Spleen (tissue), 11 donors: ENCODE measurements at regions not wholly inside any gene's neighbourhood (a gene's known extent, or its start where the extent isn't known, plus 50 kb on each side); places are given as distances from the start of the nearest gene placed in this dataset.

Experiments
- DNase-seq: peaks from one replicate; pipeline ENCODE4 v3.0.0-alpha.2; 2020
- H3K27ac ChIP-seq, 8 donors: fragments of 200-600 bp; sonication (generic) in 7 of 8; 1 replicate in 4 of 8; 2 replicates in 4 of 8; pipeline versions ENCODE4 v1.5.0 to v1.8.0; 2016 to 2021; ENCODE audit warnings: inconsistent platforms in 4 of 8, mild to moderate bottlenecking in 4 of 8, moderate library complexity in 1 of 8
- H3K27me3 ChIP-seq, 7 donors: fragments of 200-600 bp; sonication (generic) in 6 of 7; replicated peaks in 1 of 7; 1 replicate in 4 of 7; 2 replicates in 3 of 7; pipeline versions ENCODE4 v1.5.0 to v1.8.0; 2016 to 2021; ENCODE audit warnings: inconsistent platforms in 3 of 7, mild to moderate bottlenecking in 1 of 7
- H3K36me3 ChIP-seq, 6 donors: fragments of 200-600 bp; sonication (generic) in 5 of 6; 1 replicate in 4 of 6; 2 replicates in 2 of 6; pipeline versions ENCODE4 v1.5.0 to v1.8.0; 2016 to 2021; ENCODE audit warnings: inconsistent platforms in 2 of 6
- H3K4me1 ChIP-seq, 6 donors: fragments of 200-600 bp; sonication (generic) in 5 of 6; 1 replicate in 3 of 6; 2 replicates in 3 of 6; pipeline versions ENCODE4 v1.5.0 to v1.8.0; 2016 to 2021; ENCODE audit warnings: inconsistent platforms in 3 of 6
- H3K4me3 ChIP-seq, 8 donors: fragments of 200-600 bp; sonication (generic) in 7 of 8; 1 replicate in 4 of 8; 2 replicates in 4 of 8; pipeline versions ENCODE4 v1.5.0 to v1.8.0; 2016 to 2021; ENCODE audit warnings: inconsistent platforms in 4 of 8, mild to moderate bottlenecking in 4 of 8, moderate library complexity in 2 of 8
- H3K9me3 ChIP-seq, 8 donors: fragments of 200-600 bp; sonication (generic) in 7 of 8; 1 replicate in 4 of 8; 2 replicates in 4 of 8; pipeline versions ENCODE4 v1.5.0 to v1.8.0; 2016 to 2021; ENCODE audit warnings: inconsistent platforms in 4 of 8
- CTCF ChIP-seq, 11 experiments: fragments of 200-600 bp in 7 of 11; fragments of 450-650 bp in 4 of 11; sonication (generic) in 4 of 11; IDR thresholded peaks in 8 of 11; conservative IDR thresholded peaks in 3 of 11; 1 replicate in 7 of 11; 2 replicates in 4 of 11; pipeline versions ENCODE4 v1.4.0 to v1.8.0; 2016 to 2021; ENCODE audit warnings: antibody characterized with exemption in 11 of 11, inconsistent platforms in 4 of 11, mild to moderate bottlenecking in 1 of 11
- POLR2A ChIP-seq, 3 donors: fragments of 450-650 bp; IDR thresholded peaks; one replicate each; pipeline ENCODE4 v1.5.1; 2017; ENCODE audit warnings: antibody characterized with exemption in 3 of 3, mild to moderate bottlenecking in 1 of 3
- POLR2AphosphoS5 ChIP-seq, 3 donors: sonication (generic); formaldehyde crosslinking; IDR thresholded peaks; one replicate each; pipeline ENCODE4 v1.5.1; 2017; ENCODE audit warnings: antibody characterized with exemption in 3 of 3
- WGBS, 5 donors: extraction: QIAGEN DNeasy Blood & Tissue Kit in 3 of 5; methylation state at CpG; one replicate each; pipeline versions ENCODE4 v1.1.5 to v1.1.7; 2013 to 2018; 5-methylcytosine and 5-hydroxymethylcytosine counted together
- intact Hi-C: fragments of 100-400 bp; cut with DNase I; formaldehyde crosslinking; loops from one replicate; pipeline ENCODE4 v1.15.0; 2023; ENCODE audit warnings: low total_unique reads
- donor health status: healthy with polysubstance abuse.
- donor health status: DM: no; HTN: no; CAD: no; lungs with moderate emphysema.
- donor health status: DM: no; HTN: no; CAD: no.
- donor health status: Bipolar disorder and iron deficiency.
- donor health status: healthy.
- donor health status: DM: no; HTN: no; CAD: no.
- donor health status: DM: yes; HTN: yes; CAD: no.

- Histone ChIP-seq H3K9me3 (peaks cover 0 to 29% (median 14%) of the 10 kb centered on the region in 8 donors), H3K27ac (peak overlapping the region in 1 of 8 donors; percentile 13), H3K4me1 (no peaks in the 10 kb centered on the region), H3K4me3 (no peak overlapping the region), H3K27me3 (no peaks in the 10 kb centered on the region), H3K36me3 (no peaks in the 10 kb centered on the region)
- intact Hi-C loops = no loop called here
- DNase-seq = no peak
- no peak for TF ChIP-seq CTCF (IDR thresholded peaks at IDR 0.05 in 8 of 11, conservative IDR thresholded peaks at IDR 0.05 in 3 of 11)
- TF ChIP-seq POLR2A (IDR thresholded peaks at IDR 0.05) = no peak
- TF ChIP-seq POLR2AphosphoS5 (IDR thresholded peaks at IDR 0.05) = no peak
- 77 to 91% (median 78%) methylated on average over 1 of the region's 1 CpG for WGBS, 5 donors
Observed at GRCh38 chr9:109986521-109986991, 206.6 kb downstream of the PALM2AKAP2 start.

DNA sequence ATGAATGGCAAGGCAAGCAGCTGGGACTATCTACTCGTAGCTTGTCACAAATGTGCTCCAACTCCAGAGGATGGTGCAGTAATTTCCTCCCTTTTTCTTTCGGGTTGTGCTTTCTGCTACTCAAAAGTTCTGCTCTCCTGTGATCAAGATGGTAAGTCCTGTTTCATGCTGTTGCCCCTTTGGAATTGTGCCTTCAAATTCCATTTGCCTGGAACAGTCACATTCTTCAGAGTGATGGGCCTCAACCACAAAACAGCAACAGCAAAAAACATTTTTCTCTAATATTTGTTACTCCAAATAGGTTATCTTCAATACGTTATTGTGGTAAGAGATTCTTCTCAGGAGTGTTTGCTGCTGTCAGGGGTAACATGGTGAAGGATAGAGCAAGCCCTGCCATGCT, 209.3 kb downstream of the PALM2AKAP2 start:
- Histone ChIP-seq H3K27me3 (no peaks in the 10 kb centered on the region), H3K4me1 (no peaks in the 10 kb centered on the region), H3K9me3 (peaks cover 0 to 26% (median 14%) of the 10 kb centered on the region in 8 donors), H3K27ac (no peak overlapping the region), H3K4me3 (no peak overlapping the region), H3K36me3 (no peaks in the 10 kb centered on the region)
- DNase-seq = no peak
- TF ChIP-seq POLR2A (IDR thresholded peaks at IDR 0.05) = no peak
- no peak for TF ChIP-seq POLR2AphosphoS5 (IDR thresholded peaks at IDR 0.05)
- no peak for TF ChIP-seq CTCF (IDR thresholded peaks at IDR 0.05 in 8 of 11, conservative IDR thresholded peaks at IDR 0.05 in 3 of 11)
- intact Hi-C loops = no loop called here
- WGBS, 5 donors = 87 to 96% (median 92%) methylated on average over 3 of the region's 3 CpGs

- TF ChIP-seq POLR2AphosphoS5 (IDR thresholded peaks at IDR 0.05) (no peak), CTCF (IDR thresholded peaks at IDR 0.05 in 8 of 11, conservative IDR thresholded peaks at IDR 0.05 in 3 of 11) (no peak), POLR2A (IDR thresholded peaks at IDR 0.05) (no peak)
- H3K36me3 ChIP-seq = no peaks in the 10 kb centered on the region
- no peak overlapping the region for H3K4me3 ChIP-seq
- intact Hi-C loops = no loop called here
- no peak for DNase-seq
- H3K9me3 ChIP-seq = peaks cover 0 to 31% (median 16%) of the 10 kb centered on the region in 8 donors
- 80 to 95% (median 85%) methylated on average over 4 of the region's 4 CpGs for WGBS, 5 donors
- H3K27me3 ChIP-seq = no peaks in the 10 kb centered on the region
- no peaks in the 10 kb centered on the region for H3K4me1 ChIP-seq
- no peak overlapping the region for H3K27ac ChIP-seq
Observed at GRCh38 chr9:109990541-109990940, 210.5 kb downstream of the PALM2AKAP2 start.

GRCh38 chr9:109992293-109992692, 212.3 kb downstream of the PALM2AKAP2 start:
- 77 to 92% (median 88%) methylated on average over 1 of the region's 1 CpG for WGBS, 5 donors
- H3K4me3 ChIP-seq = no peak overlapping the region
- TF ChIP-seq POLR2AphosphoS5 (IDR thresholded peaks at IDR 0.05) = no peak
- TF ChIP-seq CTCF (IDR thresholded peaks at IDR 0.05 in 8 of 11, conservative IDR thresholded peaks at IDR 0.05 in 3 of 11) = no peak
- no peak for TF ChIP-seq POLR2A (IDR thresholded peaks at IDR 0.05)
- intact Hi-C loops = no loop called here
- no peaks in the 10 kb centered on the region for H3K36me3 ChIP-seq
- H3K27ac ChIP-seq = no peak overlapping the region
- H3K4me1 ChIP-seq = no peaks in the 10 kb centered on the region
- no peak for DNase-seq
- H3K9me3 ChIP-seq = peaks cover 0 to 31% (median 18%) of the 10 kb centered on the region in 8 donors
- no peaks in the 10 kb centered on the region for H3K27me3 ChIP-seq
